Cardiac muscle cell (in vitro differentiated cells and primary cell): ENCODE measurements at regions not wholly inside any gene's neighbourhood (a gene's known extent, or its start where the extent isn't known, plus 50 kb on each side); places are given as distances from the start of the nearest gene placed in this dataset.

Experiments used
- DNase-seq, 2 donors: peaks; one replicate each; pipeline versions ENCODE4 v3.0.0 to v3.0.0-alpha.2; 2010 to 2017; ENCODE audit warnings: low read depth in 1 of 2, low spot score in 1 of 2
- H3K27ac ChIP-seq: fragments of 200-600 bp; sonication (generic); 2 replicates; pipeline ENCODE4 v1.5.1; 2016
- H3K27me3 ChIP-seq: fragments of 200-600 bp; sonication (generic); 2 replicates; pipeline ENCODE4 v1.6.0; 2016; ENCODE audit warnings: control low read depth
- H3K36me3 ChIP-seq: fragments of 200-600 bp; sonication (generic); 2 replicates; pipeline ENCODE4 v1.5.1; 2016; ENCODE audit warnings: control low read depth
- H3K4me1 ChIP-seq: fragments of 200-600 bp; sonication (generic); 2 replicates; pipeline ENCODE4 v1.8.1; 2017; ENCODE audit warnings: low read depth, mild to moderate bottlenecking, mixed run types
- H3K4me3 ChIP-seq: fragments of 200-600 bp; sonication (generic); 2 replicates; pipeline ENCODE4 v1.5.1; 2016; ENCODE audit warnings: mild to moderate bottlenecking
- H3K9me3 ChIP-seq: fragments of 200-600 bp; sonication (generic); 2 replicates; pipeline ENCODE4 v1.5.1; 2017; ENCODE audit warnings: low read depth, mild to moderate bottlenecking, control low read depth
- CTCF ChIP-seq: IDR thresholded peaks from 2 replicates; pipeline ENCODE4 v1.5.1; 2012; ENCODE audit warnings: low read depth, mild to moderate bottlenecking, low read length

- no peak for TF ChIP-seq CTCF
- DNase-seq = no peak
- no peak overlapping the region for H3K4me3 ChIP-seq
- H3K36me3 ChIP-seq = no peaks in the 10 kb centered on the region
- no peaks in the 10 kb centered on the region for H3K27me3 ChIP-seq
- H3K9me3 ChIP-seq = no peaks in the 10 kb centered on the region
- peaks cover 5% of the 10 kb centered on the region for H3K4me1 ChIP-seq
- H3K27ac ChIP-seq = no peak overlapping the region
Measured at GRCh38 chr11:112748713-112749543, 212.3 kb upstream of the NCAM1 start.

GRCh38 chr11:112751329-112751728 is 209.9 kb upstream of the NCAM1 start:
- Histone ChIP-seq H3K27ac (no peak overlapping the region), H3K9me3 (no peaks in the 10 kb centered on the region), H3K27me3 (no peaks in the 10 kb centered on the region), H3K4me3 (no peak overlapping the region), H3K36me3 (no peaks in the 10 kb centered on the region), H3K4me1 (peaks cover 5% of the 10 kb centered on the region)
- TF ChIP-seq CTCF = no peak
- DNase-seq = no peak

GRCh38 chr11:112751772-112752171 is 209.4 kb upstream of the NCAM1 start:
- Histone ChIP-seq H3K27ac (no peak overlapping the region), H3K4me1 (peaks cover 5% of the 10 kb centered on the region), H3K9me3 (no peaks in the 10 kb centered on the region), H3K27me3 (no peaks in the 10 kb centered on the region), H3K4me3 (no peak overlapping the region), H3K36me3 (no peaks in the 10 kb centered on the region)
- no peak for DNase-seq
- no peak for TF ChIP-seq CTCF

- DNase-seq = no peak
- H3K4me1 ChIP-seq = peaks cover 5% of the 10 kb centered on the region
Measured at GRCh38 chr11:112752563-112752962, 208.7 kb upstream of the NCAM1 start.

GRCh38 chr11:112753706-112754105 is 207.5 kb upstream of the NCAM1 start:
- H3K4me3 ChIP-seq = no peak overlapping the region
- H3K9me3 ChIP-seq = no peaks in the 10 kb centered on the region
- no peaks in the 10 kb centered on the region for H3K27me3 ChIP-seq
- no peaks in the 10 kb centered on the region for H3K36me3 ChIP-seq
- no peak for DNase-seq
- no peak overlapping the region for H3K27ac ChIP-seq
- TF ChIP-seq CTCF = no peak
- no peaks in the 10 kb centered on the region for H3K4me1 ChIP-seq

More at GRCh38 chr11:112752563-112752962, 208.7 kb upstream of the NCAM1 start:
- Histone ChIP-seq H3K27me3 (no peaks in the 10 kb centered on the region), H3K9me3 (no peaks in the 10 kb centered on the region), H3K4me3 (no peak overlapping the region), H3K36me3 (no peaks in the 10 kb centered on the region), H3K27ac (no peak overlapping the region)
- TF ChIP-seq CTCF = no peak
